CD14-positive monocyte (primary cell): ENCODE measurements at regions not wholly inside any gene's neighbourhood (a gene's known extent, or its start where the extent isn't known, plus 50 kb on each side); places are given as distances from the start of the nearest gene placed in this dataset.

Experiments used
- DNase-seq, 3 donors: peaks; one replicate each; pipeline ENCODE4 v3.0.0-alpha.2; 2011 to 2022
- H2AFZ ChIP-seq: 2 replicates; pipeline ENCODE4 v1.6.0; 2012; ENCODE audit warnings: mild to moderate bottlenecking, low read depth, low read length, inconsistent platforms; ENCODE audit not compliant: insufficient read depth, poor library complexity, severe bottlenecking
- H3K27ac ChIP-seq, 2 donors: 1 replicate in 1 of 2; 2 replicates in 1 of 2; pipeline ENCODE4 v1.5.1; 2012 to 2013; ENCODE audit warnings: low read length in 2 of 2, control low read depth in 1 of 2, inconsistent platforms in 1 of 2, low read depth in 1 of 2, mild to moderate bottlenecking in 1 of 2
- H3K27me3 ChIP-seq, 2 donors: one replicate each; pipeline versions ENCODE4 v1.6.0 to v1.6.1; 2011 to 2013; ENCODE audit warnings: low read length in 2 of 2; ENCODE audit not compliant: control insufficient read depth in 2 of 2, insufficient read depth in 2 of 2
- H3K36me3 ChIP-seq, 2 donors: replicated peaks in 1 of 2; 1 replicate in 1 of 2; 2 replicates in 1 of 2; pipeline versions ENCODE4 v1.5.1 to v1.6.1; 2012 to 2013; ENCODE audit warnings: low read length in 2 of 2, control low read depth in 1 of 2, inconsistent platforms in 1 of 2, mild to moderate bottlenecking in 1 of 2; ENCODE audit not compliant: insufficient read depth in 2 of 2, control insufficient read depth in 1 of 2
- H3K4me1 ChIP-seq, 2 donors: 1 replicate in 1 of 2; 2 replicates in 1 of 2; pipeline versions ENCODE4 v1.5.1 to v1.6.1; 2012 to 2013; ENCODE audit warnings: low read length in 2 of 2, control low read depth in 1 of 2, inconsistent platforms in 1 of 2, mild to moderate bottlenecking in 1 of 2, moderate library complexity in 1 of 2; ENCODE audit not compliant: insufficient read depth in 2 of 2, control insufficient read depth in 1 of 2
- H3K4me2 ChIP-seq: replicated peaks from 2 replicates; pipeline ENCODE3; 2012; ENCODE audit warnings: low read length, moderate library complexity, mild to moderate bottlenecking; ENCODE audit not compliant: poor library complexity, severe bottlenecking; ENCODE audit errors: extremely low read depth
- H3K4me3 ChIP-seq, 3 experiments: fragments of 200-600 bp in 1 of 3; sonication (generic) in 1 of 3; replicated peaks in 1 of 3; 1 replicate in 2 of 3; 2 replicates in 1 of 3; pipeline ENCODE4 v1.5.1; 2011 to 2013; ENCODE audit warnings: low read length in 3 of 3, mild to moderate bottlenecking in 3 of 3, control low read depth in 2 of 3, low read depth in 2 of 3, inconsistent platforms in 1 of 3, moderate library complexity in 1 of 3
- H3K79me2 ChIP-seq: 2 replicates; pipeline ENCODE4 v1.6.0; 2012; ENCODE audit warnings: mild to moderate bottlenecking, control low read depth, inconsistent platforms, low read length, moderate library complexity; ENCODE audit not compliant: insufficient read depth
- H3K9ac ChIP-seq: 2 replicates; pipeline ENCODE4 v1.6.0; 2017; ENCODE audit warnings: low read length, mild to moderate bottlenecking; ENCODE audit not compliant: insufficient read depth, poor library complexity, severe bottlenecking
- H3K9me3 ChIP-seq, 2 donors: replicated peaks in 1 of 2; 1 replicate in 1 of 2; 2 replicates in 1 of 2; pipeline versions ENCODE4 v1.5.1 to v1.6.1; 2012 to 2013; ENCODE audit warnings: low read length in 2 of 2, control low read depth in 1 of 2; ENCODE audit not compliant: control insufficient read depth in 1 of 2, insufficient read depth in 1 of 2
- H4K20me1 ChIP-seq: 2 replicates; pipeline ENCODE4 v1.6.0; 2012; ENCODE audit warnings: mild to moderate bottlenecking, low read length, control low read depth, moderate library complexity; ENCODE audit not compliant: insufficient read depth
- H3K27ac Mint-ChIP-seq, 7 donors: one replicate each; pipeline ENCODE4 v1.8.0; 2020; ENCODE audit warnings: mild to moderate bottlenecking in 7 of 7, mixed read lengths in 7 of 7, moderate library complexity in 6 of 7, inconsistent platforms in 2 of 7
- H3K27me3 Mint-ChIP-seq, 3 donors: one replicate each; pipeline ENCODE4 v1.8.0; 2021 to 2022; ENCODE audit warnings: low read depth in 3 of 3, mild to moderate bottlenecking in 3 of 3, mixed read lengths in 3 of 3, moderate library complexity in 3 of 3, inconsistent platforms in 1 of 3
- H3K36me3 Mint-ChIP-seq, 2 donors: one replicate each; pipeline ENCODE4 v1.8.0; 2020; ENCODE audit warnings: mixed read lengths in 2 of 2, inconsistent platforms in 1 of 2, mild to moderate bottlenecking in 1 of 2
- H3K4me1 Mint-ChIP-seq: one replicate; pipeline ENCODE4 v1.8.0; 2020; ENCODE audit warnings: mild to moderate bottlenecking, mixed read lengths
- H3K4me3 Mint-ChIP-seq, 2 donors: one replicate each; pipeline ENCODE4 v1.8.0; 2020; ENCODE audit warnings: mild to moderate bottlenecking in 2 of 2, mixed read lengths in 2 of 2, moderate library complexity in 1 of 2
- H3K9me3 Mint-ChIP-seq, 7 donors: one replicate each; pipeline ENCODE4 v1.8.0; 2020 to 2022; ENCODE audit warnings: mixed read lengths in 7 of 7, mild to moderate bottlenecking in 6 of 7, moderate library complexity in 6 of 7, inconsistent platforms in 2 of 7
- WGBS: methylation state at CpG from one replicate; pipeline ENCODE4 v1.1.5; 2013; ENCODE audit warnings: missing lambda C conversion rate; ENCODE audit not compliant: insufficient coverage; 5-methylcytosine and 5-hydroxymethylcytosine counted together
- intact Hi-C, 2 donors: fragments of 100-400 bp; cut with micrococcal nuclease; formaldehyde crosslinking; loops; one replicate each; pipeline versions ENCODE4 v1.15.0 to v1.15.1; 2023
- TF ChIP-seq, protein P1 (sequence below): fragments of 200-600 bp; IDR thresholded peaks from one replicate; pipeline ENCODE4 v1.8.0; 2022; ENCODE audit warnings: antibody characterized with exemption, mild to moderate bottlenecking

DNA sequence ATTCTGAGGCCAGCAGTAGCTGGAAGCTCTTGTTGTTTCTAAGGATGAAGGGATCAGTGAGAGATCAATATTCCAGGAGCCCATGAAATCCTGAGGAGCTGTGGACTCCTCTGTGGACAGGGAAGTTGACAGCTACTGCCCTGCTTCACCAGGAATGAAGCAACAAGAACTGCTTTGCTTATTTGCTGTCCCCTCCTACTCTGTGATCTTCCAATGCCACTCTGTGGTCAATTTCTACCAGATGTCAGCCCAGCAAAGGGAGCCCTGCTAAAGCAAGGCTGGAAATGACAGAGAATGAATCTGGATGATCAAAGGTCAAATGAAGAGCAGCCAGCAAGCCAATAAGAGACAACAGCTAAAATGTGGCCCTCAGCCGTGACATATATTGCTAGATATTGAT lies 227.5 kb upstream of the CHRM2 start:
- no peak for DNase-seq
- Histone ChIP-seq H2AFZ (no peak overlapping the region), H3K36me3 (no peaks in the 10 kb centered on the region), H3K4me3 (no peak overlapping the region), H4K20me1 (no peaks in the 10 kb centered on the region), H3K4me1 (no peaks in the 10 kb centered on the region), H3K9me3 (no peaks in the 10 kb centered on the region), H3K9ac (no peak overlapping the region), H3K27me3 (no peaks in the 10 kb centered on the region), H3K79me2 (no peaks in the 10 kb centered on the region), H3K4me2 (no peak overlapping the region), H3K27ac (no peak overlapping the region)
- Mint-ChIP-seq H3K27me3 (no peaks in the 10 kb centered on the region), H3K27ac (no peak overlapping the region), H3K4me1 (no peaks in the 10 kb centered on the region), H3K9me3 (peaks cover 0 to 7% (median 2%) of the 10 kb centered on the region in 7 donors), H3K4me3 (no peak overlapping the region), H3K36me3 (no peaks in the 10 kb centered on the region)
- WGBS, result 33% methylated on average over 1 of the region's 1 CpG
- intact Hi-C loops, result no loop called here
- TF ChIP-seq, protein P1, sequence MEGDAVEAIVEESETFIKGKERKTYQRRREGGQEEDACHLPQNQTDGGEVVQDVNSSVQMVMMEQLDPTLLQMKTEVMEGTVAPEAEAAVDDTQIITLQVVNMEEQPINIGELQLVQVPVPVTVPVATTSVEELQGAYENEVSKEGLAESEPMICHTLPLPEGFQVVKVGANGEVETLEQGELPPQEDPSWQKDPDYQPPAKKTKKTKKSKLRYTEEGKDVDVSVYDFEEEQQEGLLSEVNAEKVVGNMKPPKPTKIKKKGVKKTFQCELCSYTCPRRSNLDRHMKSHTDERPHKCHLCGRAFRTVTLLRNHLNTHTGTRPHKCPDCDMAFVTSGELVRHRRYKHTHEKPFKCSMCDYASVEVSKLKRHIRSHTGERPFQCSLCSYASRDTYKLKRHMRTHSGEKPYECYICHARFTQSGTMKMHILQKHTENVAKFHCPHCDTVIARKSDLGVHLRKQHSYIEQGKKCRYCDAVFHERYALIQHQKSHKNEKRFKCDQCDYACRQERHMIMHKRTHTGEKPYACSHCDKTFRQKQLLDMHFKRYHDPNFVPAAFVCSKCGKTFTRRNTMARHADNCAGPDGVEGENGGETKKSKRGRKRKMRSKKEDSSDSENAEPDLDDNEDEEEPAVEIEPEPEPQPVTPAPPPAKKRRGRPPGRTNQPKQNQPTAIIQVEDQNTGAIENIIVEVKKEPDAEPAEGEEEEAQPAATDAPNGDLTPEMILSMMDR, result no peak

DNA sequence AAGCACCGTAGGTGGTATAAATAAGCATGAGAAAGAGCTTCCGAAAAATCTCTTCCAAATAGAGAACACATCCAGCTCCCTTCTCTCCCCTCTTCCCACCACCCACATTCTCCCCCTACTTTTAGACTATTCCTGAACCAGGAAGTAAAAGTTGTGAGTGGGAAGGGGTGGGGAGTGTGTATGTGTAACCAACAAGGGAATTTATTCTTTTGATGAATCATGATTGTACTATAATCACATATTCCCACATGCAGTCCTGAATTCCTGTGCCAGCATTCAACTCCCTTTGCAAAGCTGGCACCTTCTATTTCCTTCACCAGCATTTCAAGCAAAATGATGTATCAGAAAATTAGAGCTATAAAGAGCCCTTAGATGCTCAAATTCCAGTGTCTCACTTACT lies 230.6 kb upstream of the CHRM2 start:
- H3K4me3 ChIP-seq, result no peak overlapping the region
- H3K79me2 ChIP-seq, result no peaks in the 10 kb centered on the region
- H3K9ac ChIP-seq, result no peak overlapping the region
- no CpG with 5 or more reads among the region's 2 CpGs for WGBS
- H3K36me3 ChIP-seq, result no peaks in the 10 kb centered on the region
- H3K27ac Mint-ChIP-seq, result no peak overlapping the region
- H3K27ac ChIP-seq, result no peak overlapping the region
- no peak overlapping the region for H3K4me3 Mint-ChIP-seq
- H2AFZ ChIP-seq, result no peak overlapping the region
- no peaks in the 10 kb centered on the region for H3K27me3 ChIP-seq
- no peaks in the 10 kb centered on the region for H3K9me3 ChIP-seq
- no peak for DNase-seq
- H3K36me3 Mint-ChIP-seq, result no peaks in the 10 kb centered on the region
- intact Hi-C loops, result no loop called here
- no peaks in the 10 kb centered on the region for H3K4me1 ChIP-seq
- TF ChIP-seq, protein P1, result no peak
- no peaks in the 10 kb centered on the region for H3K4me1 Mint-ChIP-seq
- H3K9me3 Mint-ChIP-seq, result peaks cover 0 to 7% (median 1%) of the 10 kb centered on the region in 7 donors
- no peak overlapping the region for H3K4me2 ChIP-seq
- H3K27me3 Mint-ChIP-seq, result no peaks in the 10 kb centered on the region
- no peaks in the 10 kb centered on the region for H4K20me1 ChIP-seq
